HEK293 (cell line): ENCODE measurements at regions not wholly inside any gene's neighbourhood (a gene's known extent, or its start where the extent isn't known, plus 50 kb on each side); places are given as distances from the start of the nearest gene placed in this dataset.

Experiments
- CTCF ChIA-PET: fragments of 350-600 bp; formaldehyde crosslinking; extraction: SDS; loops from one replicate; lab custom pipeline; 2021; ENCODE audit warnings: antibody characterized with exemption; lab: Yijun Ruan, JAX
- POLR2A ChIA-PET: fragments of 300-600 bp; formaldehyde crosslinking; extraction: SDS; loops from one replicate; lab custom pipeline; 2020; ENCODE audit warnings: antibody characterized with exemption, inconsistent platforms; lab: Yijun Ruan, JAX
- H3K27ac ChIP-seq: fragments of 200-500 bp; sonication (Bioruptor generic); 2 replicates; pipeline ENCODE4 v1.5.1; 2014; ENCODE audit warnings: low read depth, low read length, control low read depth, inconsistent platforms; ENCODE audit errors: extremely low read depth
- H3K36me3 ChIP-seq, 2 experiments: fragments of 200-500 bp in 1 of 2; sonication (Bioruptor generic) in 1 of 2; 1 replicate in 1 of 2; 2 replicates in 1 of 2; pipeline ENCODE4 v1.5.1; 2014 to 2017; ENCODE audit warnings: inconsistent platforms in 2 of 2, low read length in 2 of 2; ENCODE audit not compliant: control insufficient read depth in 2 of 2, insufficient read depth in 1 of 2
- H3K4me1 ChIP-seq: fragments of 200-500 bp; sonication (Bioruptor generic); 2 replicates; pipeline ENCODE4 v1.5.1; 2014; ENCODE audit warnings: mild to moderate bottlenecking, low read length, inconsistent platforms; ENCODE audit not compliant: control insufficient read depth, insufficient read depth
- H3K4me3 ChIP-seq: 2 replicates; pipeline ENCODE4 v1.5.1; 2011; ENCODE audit warnings: low read depth, mild to moderate bottlenecking, control low read depth, low read length, moderate library complexity
- H3K9me3 ChIP-seq: fragments of 200-500 bp; sonication (Bioruptor generic); 2 replicates; pipeline ENCODE4 v1.5.1; 2014; ENCODE audit warnings: low read depth, low read length, inconsistent platforms; ENCODE audit not compliant: control insufficient read depth, insufficient read depth
- ATF2 ChIP-seq: fragments of 450-650 bp; formaldehyde crosslinking; IDR thresholded peaks from 2 replicates; pipeline ENCODE4 v1.5.1; 2016; ENCODE audit warnings: missing biosample characterization, missing genetic modification characterization, low read depth
- ELK4 ChIP-seq: IDR thresholded peaks from 2 replicates; pipeline ENCODE4 v1.6.1; 2011; ENCODE audit warnings: mild to moderate bottlenecking, low read depth, low read length, borderline replicate concordance
- IKZF3 ChIP-seq: fragments of 450-650 bp; IDR thresholded peaks from 2 replicates; pipeline ENCODE4 v1.5.0; 2018; ENCODE audit warnings: missing biosample characterization, mild to moderate bottlenecking, missing genetic modification characterization, moderate library complexity
- MEIS1 ChIP-seq: sonication (generic); formaldehyde crosslinking; IDR thresholded peaks from 2 replicates; pipeline ENCODE4 v1.8.1; 2022; ENCODE audit warnings: missing genetic modification reagents, mild to moderate bottlenecking, borderline replicate concordance
- OVOL3 ChIP-seq: fragments of 450-650 bp; formaldehyde crosslinking; IDR thresholded peaks from 2 replicates; pipeline ENCODE4 v1.5.1; 2016; ENCODE audit warnings: missing biosample characterization, missing genetic modification characterization
- SCRT1 ChIP-seq: fragments of 450-650 bp; formaldehyde crosslinking; IDR thresholded peaks from 2 replicates; pipeline ENCODE4 v1.5.1; 2016; ENCODE audit warnings: missing biosample characterization, missing genetic modification characterization, borderline replicate concordance
- SP7 ChIP-seq: fragments of 450-650 bp; formaldehyde crosslinking; IDR thresholded peaks from 2 replicates; pipeline ENCODE4 v1.5.1; 2016; ENCODE audit warnings: missing biosample characterization, missing genetic modification characterization
- YY2 ChIP-seq: fragments of 450-650 bp; formaldehyde crosslinking; IDR thresholded peaks from 2 replicates; pipeline ENCODE4 v1.5.1; 2016; ENCODE audit warnings: missing biosample characterization, missing genetic modification characterization
- ZFHX2 ChIP-seq: fragments of 450-650 bp; formaldehyde crosslinking; conservative IDR thresholded peaks from 2 replicates; pipeline ENCODE4 v1.5.1; 2016; ENCODE audit warnings: missing biosample characterization, missing genetic modification characterization
- ZNF121 ChIP-seq: fragments of 450-650 bp; formaldehyde crosslinking; IDR thresholded peaks from 2 replicates; pipeline ENCODE4 v1.5.1; 2016; ENCODE audit warnings: missing biosample characterization, missing genetic modification characterization
- ZNF140 ChIP-seq: fragments of 450-650 bp; formaldehyde crosslinking; IDR thresholded peaks from 2 replicates; pipeline ENCODE4 v1.5.1; 2016; ENCODE audit warnings: missing biosample characterization, missing genetic modification characterization
- ZNF19 ChIP-seq: fragments of 450-650 bp; formaldehyde crosslinking; IDR thresholded peaks from 2 replicates; pipeline ENCODE4; 2016; ENCODE audit warnings: missing biosample characterization, missing genetic modification characterization, low read depth
- ZNF202 ChIP-seq: fragments of 450-650 bp; formaldehyde crosslinking; IDR thresholded peaks from 2 replicates; pipeline ENCODE4 v1.5.1; 2016; ENCODE audit warnings: missing biosample characterization, missing genetic modification characterization, borderline replicate concordance
- ZNF239 ChIP-seq: fragments of 450-650 bp; formaldehyde crosslinking; IDR thresholded peaks from 2 replicates; pipeline ENCODE4 v1.5.1; 2016; ENCODE audit warnings: missing biosample characterization, missing genetic modification characterization
- ZNF544 ChIP-seq: fragments of 450-650 bp; formaldehyde crosslinking; IDR thresholded peaks from 2 replicates; pipeline ENCODE4 v1.5.0; 2017; ENCODE audit warnings: missing biosample characterization, missing genetic modification characterization
- ZXDB ChIP-seq: fragments of 450-650 bp; formaldehyde crosslinking; IDR thresholded peaks from 2 replicates; pipeline ENCODE4 v1.5.1; 2016; ENCODE audit warnings: missing biosample characterization, missing genetic modification characterization
- TF ChIP-seq, protein P1 (sequence below): fragments of 450-650 bp; formaldehyde crosslinking; IDR thresholded peaks from 2 replicates; pipeline ENCODE4 v1.5.1; 2016; ENCODE audit warnings: missing biosample characterization, missing genetic modification characterization
- TF ChIP-seq, protein P2 (sequence below): fragments of 450-650 bp; formaldehyde crosslinking; IDR thresholded peaks from 2 replicates; pipeline ENCODE4 v1.5.1; 2017; ENCODE audit warnings: missing biosample characterization, mild to moderate bottlenecking, missing genetic modification characterization, moderate library complexity

GRCh38 chr17:71790791-71791190, 330.0 kb upstream of the SOX9 start:
- H3K4me3 ChIP-seq, result no peak overlapping the region
- no peaks in the 10 kb centered on the region for H3K36me3 ChIP-seq
- peaks cover 11% of the 10 kb centered on the region for H3K4me1 ChIP-seq
- CTCF ChIA-PET, result no interaction called here
- H3K9me3 ChIP-seq, result no peaks in the 10 kb centered on the region
- TF ChIP-seq OVOL3, result no peak
- no peak for TF ChIP-seq ZNF202 (tag by site-specific recombination)
- no peak for TF ChIP-seq ZNF239 (tag by site-specific recombination)
- TF ChIP-seq, protein P1, sequence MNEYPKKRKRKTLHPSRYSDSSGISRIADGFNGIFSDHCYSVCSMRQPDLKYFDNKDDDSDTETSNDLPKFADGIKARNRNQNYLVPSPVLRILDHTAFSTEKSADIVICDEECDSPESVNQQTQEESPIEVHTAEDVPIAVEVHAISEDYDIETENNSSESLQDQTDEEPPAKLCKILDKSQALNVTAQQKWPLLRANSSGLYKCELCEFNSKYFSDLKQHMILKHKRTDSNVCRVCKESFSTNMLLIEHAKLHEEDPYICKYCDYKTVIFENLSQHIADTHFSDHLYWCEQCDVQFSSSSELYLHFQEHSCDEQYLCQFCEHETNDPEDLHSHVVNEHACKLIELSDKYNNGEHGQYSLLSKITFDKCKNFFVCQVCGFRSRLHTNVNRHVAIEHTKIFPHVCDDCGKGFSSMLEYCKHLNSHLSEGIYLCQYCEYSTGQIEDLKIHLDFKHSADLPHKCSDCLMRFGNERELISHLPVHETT (tag by site-specific recombination), result no peak
- no peak for TF ChIP-seq IKZF3 (tag by site-specific recombination)
- TF ChIP-seq, protein P2, sequence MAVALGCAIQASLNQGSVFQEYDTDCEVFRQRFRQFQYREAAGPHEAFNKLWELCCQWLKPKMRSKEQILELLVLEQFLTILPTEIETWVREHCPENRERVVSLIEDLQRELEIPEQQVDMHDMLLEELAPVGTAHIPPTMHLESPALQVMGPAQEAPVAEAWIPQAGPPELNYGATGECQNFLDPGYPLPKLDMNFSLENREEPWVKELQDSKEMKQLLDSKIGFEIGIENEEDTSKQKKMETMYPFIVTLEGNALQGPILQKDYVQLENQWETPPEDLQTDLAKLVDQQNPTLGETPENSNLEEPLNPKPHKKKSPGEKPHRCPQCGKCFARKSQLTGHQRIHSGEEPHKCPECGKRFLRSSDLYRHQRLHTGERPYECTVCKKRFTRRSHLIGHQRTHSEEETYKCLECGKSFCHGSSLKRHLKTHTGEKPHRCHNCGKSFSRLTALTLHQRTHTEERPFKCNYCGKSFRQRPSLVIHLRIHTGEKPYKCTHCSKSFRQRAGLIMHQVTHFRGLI, result no peak
- POLR2A ChIA-PET, result no interaction called here
- no peak overlapping the region for H3K27ac ChIP-seq

GRCh38 chr17:71791311-71791710, 329.5 kb upstream of the SOX9 start:
- ChIA-PET CTCF (no interaction called here), POLR2A (no interaction called here)
- no peak overlapping the region for H3K27ac ChIP-seq
- TF ChIP-seq ZFHX2 (tag by site-specific recombination) (peak; percentile 45; the same call in 1 of the 2 replicates), YY2 (tag by site-specific recombination) (no peak)
- H3K4me1 ChIP-seq, result peaks cover 11% of the 10 kb centered on the region
- no peaks in the 10 kb centered on the region for H3K9me3 ChIP-seq
- no peaks in the 10 kb centered on the region for H3K36me3 ChIP-seq
- no peak overlapping the region for H3K4me3 ChIP-seq

GRCh38 chr17:71792966-71793365, 327.9 kb upstream of the SOX9 start:
- Histone ChIP-seq H3K36me3 (no peaks in the 10 kb centered on the region), H3K9me3 (no peaks in the 10 kb centered on the region), H3K27ac (no peak overlapping the region), H3K4me1 (peaks cover under 1% of the 10 kb centered on the region), H3K4me3 (no peak overlapping the region)
- TF ChIP-seq ZNF544 (tag by site-specific recombination), result no peak
- TF ChIP-seq SCRT1 (tag by site-specific recombination), result no peak
- TF ChIP-seq ATF2 (tag by site-specific recombination), result no peak
- TF ChIP-seq ZNF19 (tag by site-specific recombination), result no peak
- no peak for TF ChIP-seq SP7
- no peak for TF ChIP-seq ZXDB (tag by site-specific recombination)
- no peak for TF ChIP-seq ZNF121
- no peak for TF ChIP-seq MEIS1
- no peak for TF ChIP-seq ELK4
- no peak for TF ChIP-seq ZNF140 (tag by site-specific recombination)
- ChIA-PET CTCF (no interaction called here), POLR2A (no interaction called here)
